Activated T-cell treated with anti-CD3 and anti-CD28 coated beads for 1 hour (primary cell): ENCODE measurements at regions not wholly inside any gene's neighbourhood (a gene's known extent, or its start where the extent isn't known, plus 50 kb on each side); places are given as distances from the start of the nearest gene placed in this dataset.

Source experiments
- DNase-seq: peaks from one replicate; pipeline ENCODE4 v3.0.0-alpha.2; 2020; ENCODE audit warnings: low read depth

DNA sequence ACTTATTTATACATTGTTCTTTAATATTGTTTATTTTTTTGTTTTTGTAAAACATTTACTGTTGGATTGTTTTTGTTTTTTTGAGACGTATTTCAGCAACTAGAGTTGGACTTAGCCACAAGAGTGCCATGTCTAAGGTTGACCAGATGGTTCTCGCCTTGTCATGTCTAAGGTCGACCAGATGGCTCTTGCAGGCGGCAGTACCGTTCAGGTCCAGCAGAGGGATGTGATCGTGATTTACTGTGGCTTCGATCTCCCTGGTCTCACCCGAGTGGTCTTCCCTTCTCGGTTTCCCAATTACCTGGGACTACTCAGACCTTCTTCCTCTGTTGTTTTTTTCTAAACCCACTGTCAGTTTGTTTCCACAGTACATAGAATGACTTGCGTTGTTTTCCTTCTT, 1438.6 kb downstream of the UQCRFS1 start:
- DNase-seq: no peak

DNA sequence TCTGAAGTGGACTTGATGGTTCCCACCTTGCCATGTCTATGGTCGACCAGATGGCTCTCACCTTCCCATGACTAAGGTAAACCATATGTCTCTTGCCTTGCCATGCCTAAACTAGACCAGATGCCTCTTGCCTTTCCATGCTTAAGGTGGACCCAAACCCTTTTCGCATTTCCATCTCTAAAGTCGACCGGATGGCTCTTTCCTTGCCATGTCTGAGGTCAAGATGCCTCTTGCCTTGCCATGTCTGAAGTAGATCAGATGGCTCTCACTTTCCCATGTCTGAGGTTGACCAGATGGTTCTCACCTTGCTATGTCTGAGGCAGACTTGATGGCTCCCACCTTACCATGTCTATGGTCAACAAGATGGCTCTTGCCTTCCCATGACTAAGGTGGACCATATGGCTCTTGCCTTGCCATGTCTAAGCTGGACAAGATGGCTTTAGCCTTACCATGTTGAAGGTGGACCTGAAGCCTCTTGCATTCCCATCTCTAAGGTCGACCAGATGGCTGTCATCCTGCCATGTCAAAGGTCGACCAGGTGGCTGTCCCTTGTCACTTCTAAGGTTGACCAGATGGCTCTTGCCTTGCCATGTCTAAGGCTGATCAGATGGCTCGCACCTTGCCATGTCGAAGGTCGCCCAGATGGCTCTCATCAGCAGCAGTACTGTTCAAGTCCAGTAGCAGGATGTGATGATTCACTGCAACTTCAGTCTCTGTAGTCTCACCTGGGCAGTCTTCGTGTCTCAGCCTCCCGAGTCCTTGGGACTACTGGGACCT, 1439.4 kb downstream of the UQCRFS1 start:
- DNase-seq: no peak

DNA sequence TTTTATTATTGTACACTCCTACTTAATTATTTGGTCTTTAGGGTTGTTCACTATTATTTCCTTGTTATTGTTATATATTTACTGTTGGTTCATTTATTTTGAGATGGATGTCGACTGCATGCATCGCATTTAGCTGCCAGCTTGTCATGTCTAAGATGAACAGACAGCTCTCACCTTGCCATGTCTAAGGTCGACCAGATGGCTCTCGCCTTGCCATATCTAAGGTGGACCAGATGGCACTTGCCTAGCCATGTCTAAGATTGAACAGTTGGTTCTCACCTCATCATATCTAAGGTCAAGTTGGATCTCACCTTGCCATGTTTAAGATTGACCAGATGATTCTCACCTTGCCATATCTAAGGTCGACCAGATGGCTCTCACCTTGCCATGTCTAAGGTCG, 1440.9 kb downstream of the UQCRFS1 start:
- no peak for DNase-seq

DNA sequence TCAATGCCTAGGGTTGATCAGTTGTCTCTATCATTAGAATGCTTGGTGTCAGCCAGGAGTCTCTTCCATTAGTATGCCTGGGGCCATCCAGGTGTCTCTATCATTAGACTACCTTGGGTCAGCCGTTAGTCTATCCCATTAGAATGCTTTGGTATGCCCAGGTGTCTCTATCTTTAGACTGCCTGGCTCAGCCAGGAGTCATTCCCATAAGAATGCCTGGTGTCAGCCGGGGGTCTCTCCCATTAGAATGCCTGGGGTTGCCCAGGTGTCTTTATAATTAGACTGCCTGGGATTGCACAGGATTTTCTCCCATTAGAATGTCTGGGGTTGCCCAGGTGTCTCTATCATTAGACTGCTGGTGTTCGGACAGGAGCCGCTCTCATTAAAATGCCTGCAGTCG, 1442.9 kb downstream of the UQCRFS1 start:
- DNase-seq: no peak

DNA sequence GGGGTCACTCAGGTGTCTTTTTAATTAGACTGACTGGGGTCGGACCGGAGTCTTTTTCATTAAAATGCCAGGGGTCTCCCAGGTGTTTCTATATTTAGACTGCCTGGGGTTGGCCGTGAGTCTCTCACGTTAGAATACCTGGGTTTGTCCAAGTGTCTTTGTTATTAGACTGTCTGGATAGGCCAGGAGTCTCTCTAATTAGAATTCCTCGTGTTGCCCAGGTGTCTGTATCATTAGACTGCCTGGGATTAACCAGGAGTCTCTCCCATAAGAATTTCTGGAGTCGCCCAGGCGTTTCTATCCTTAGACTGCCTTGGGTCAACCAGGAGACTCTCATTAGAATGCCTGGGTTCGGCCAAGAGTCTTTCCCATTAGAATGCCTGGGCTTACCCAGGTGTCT, 1445.7 kb downstream of the UQCRFS1 start:
- no peak for DNase-seq

DNA sequence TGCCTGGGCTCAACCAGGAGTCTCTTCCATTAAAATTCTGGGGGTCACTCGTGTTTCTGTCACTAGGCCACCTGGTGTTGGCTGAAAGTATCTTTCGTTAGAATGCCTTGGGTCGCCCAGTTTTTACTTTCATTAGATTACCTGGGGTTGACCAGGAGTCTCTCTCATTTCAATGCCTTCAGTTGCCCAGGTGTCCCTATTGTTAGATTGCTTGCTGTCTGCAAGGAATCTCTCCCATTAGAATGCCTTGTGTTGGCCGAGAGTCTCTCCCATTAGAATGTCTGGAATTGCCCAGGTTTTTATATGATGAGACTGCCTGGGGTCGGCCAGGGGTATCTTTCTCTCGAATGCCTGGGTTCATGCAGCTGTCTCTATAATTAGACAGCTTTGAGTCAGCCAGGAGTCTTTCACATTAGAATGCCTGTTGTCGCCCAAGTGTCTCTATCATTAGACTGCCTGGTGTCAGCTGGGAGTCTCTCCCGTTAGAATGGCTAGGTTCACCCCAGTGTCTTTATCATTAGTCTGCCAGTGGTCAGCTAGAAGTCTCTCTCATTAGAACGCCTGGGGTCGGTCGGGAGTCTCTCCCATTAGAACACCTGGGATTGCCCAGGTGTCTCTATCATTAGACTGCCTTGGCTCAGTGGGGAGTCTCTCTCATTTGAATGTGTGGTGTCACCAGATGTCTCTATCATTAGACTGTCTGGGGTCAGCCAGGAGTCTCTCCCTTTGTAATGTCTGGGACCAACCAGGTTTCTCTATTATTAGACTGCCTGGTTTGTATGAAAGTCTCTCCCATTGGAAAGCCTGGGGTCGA, 1446.8 kb downstream of the UQCRFS1 start:
- DNase-seq: no peak

DNA sequence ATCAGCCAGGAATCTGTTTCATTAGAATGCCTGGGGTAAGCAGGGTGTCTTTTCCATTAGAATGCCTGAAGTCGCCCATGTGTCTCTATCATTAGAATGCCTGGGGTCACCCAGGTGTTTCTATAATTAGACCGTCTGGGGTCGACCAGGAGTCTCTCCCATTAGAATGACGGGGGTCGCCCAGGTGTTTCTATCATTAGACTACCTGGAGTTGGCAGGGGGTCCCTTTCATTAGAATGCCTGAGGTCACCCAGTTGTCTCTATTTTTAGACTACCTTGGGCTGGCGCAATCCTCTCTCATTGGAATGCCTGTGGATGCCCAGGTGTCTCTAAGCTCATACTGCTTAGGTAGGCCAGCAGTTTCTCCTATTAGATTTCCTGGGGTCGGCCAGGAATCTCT, 1447.6 kb downstream of the UQCRFS1 start:
- no peak for DNase-seq

DNA sequence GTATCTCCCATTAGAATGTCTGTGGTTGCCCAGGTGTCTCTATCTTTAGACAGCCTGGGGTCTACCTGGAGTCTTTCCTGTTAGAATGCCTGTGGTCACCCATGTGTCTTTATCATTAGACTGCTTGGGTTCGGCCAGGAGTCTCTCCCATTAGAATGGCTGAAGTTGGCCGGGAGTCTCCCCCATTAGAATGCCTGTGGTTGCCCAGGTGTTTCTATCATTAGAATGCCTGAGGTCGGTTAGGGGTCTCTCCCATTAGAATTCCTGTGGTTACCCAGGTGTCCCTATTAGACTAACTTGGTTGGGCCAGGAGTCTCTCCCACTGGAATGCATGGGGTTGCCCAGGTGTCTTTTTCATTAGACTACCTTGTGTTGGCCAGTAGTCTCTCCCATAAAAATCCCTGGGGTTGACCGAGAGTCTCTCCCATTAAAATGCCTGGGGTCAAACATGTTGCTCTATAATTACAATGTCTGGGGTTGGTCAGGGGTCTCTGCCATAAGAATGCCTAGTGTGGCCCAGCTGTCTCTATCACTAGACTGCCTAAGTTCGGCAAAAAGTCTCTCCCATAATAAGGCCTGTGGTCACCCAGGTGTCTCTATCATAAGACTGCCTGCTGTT, 1448.7 kb downstream of the UQCRFS1 start:
- no peak for DNase-seq

DNA sequence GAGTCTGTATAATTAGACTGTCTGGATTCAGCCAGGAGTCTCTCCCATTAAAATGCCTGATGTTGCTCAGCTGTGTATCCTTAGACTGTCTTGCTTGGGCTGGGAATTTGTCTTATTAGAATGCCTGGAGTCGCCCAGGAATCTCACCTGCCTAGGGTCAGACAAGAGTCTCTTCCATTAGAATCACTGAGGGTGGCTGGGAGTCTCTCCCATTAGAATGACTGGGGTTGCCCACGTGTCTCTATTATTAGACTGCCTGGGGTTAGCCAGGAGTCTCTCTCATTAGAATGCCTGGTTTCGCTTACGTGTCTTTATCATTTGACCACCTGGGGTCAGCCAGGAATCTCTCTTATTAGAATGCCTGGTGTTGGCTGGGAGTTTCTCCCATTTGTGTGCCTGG, 1450.0 kb downstream of the UQCRFS1 start:
- no peak for DNase-seq

DNA sequence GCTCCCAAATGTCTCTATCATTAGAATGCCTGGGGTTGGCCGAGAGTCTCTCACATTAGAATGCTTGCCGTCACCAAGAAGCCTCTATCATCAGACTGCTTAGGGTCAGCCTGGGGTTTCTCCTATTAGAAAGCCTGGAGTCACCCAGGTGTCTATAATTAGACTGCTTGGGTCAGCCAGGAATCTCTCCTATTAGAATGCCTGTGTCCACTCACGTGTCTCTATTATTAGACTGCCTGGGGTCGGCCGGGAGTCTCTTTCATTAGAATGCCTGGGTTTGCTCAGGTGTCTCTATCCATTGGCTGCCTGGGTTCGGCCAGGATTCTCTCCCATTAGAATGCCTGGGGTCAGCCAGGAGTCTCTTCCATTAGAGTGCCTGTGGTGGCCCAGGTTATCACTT, 1453.1 kb downstream of the UQCRFS1 start:
- DNase-seq: no peak

DNA sequence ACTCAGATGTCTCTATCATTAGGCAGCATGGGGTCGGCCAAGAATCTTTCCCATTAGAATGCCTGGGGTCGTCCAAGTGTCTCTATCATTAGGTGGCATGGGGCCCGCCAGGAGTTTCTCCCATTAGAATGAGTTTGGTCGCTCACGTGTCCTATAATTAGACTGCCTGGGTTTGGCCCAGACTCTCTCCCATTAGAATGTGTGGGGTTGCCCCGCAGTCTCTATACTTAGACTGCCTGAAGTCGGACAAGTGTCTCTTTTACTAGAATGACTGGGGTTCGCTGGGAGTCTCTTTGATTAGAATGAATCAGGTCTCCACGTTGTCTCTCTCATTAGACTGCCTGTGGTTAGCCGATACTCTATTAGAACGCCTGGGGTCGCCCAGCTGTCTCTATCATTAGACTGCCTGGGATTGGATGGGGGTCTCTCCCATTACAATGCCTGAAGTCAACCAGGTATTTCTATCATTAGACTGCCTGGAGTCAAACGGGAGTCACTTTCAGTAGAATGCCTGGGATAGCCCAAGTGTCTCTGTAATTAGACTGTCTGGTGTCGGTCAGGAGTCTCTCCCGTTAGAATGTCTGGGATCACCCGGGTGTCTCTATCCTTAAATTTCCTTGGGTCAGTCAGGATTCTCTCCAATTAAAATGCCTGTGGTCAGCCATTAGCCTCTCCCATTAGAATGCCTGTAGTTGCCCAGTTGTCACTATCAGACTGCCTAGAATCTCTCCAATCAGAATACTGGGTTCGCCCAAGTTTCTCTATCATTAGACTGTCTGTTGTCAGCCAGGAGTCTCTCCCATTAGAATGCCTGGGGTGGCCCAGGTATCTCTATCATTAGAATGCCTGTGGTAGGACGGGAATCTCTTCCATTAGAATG, 1454.1 kb downstream of the UQCRFS1 start:
- no peak for DNase-seq

DNA sequence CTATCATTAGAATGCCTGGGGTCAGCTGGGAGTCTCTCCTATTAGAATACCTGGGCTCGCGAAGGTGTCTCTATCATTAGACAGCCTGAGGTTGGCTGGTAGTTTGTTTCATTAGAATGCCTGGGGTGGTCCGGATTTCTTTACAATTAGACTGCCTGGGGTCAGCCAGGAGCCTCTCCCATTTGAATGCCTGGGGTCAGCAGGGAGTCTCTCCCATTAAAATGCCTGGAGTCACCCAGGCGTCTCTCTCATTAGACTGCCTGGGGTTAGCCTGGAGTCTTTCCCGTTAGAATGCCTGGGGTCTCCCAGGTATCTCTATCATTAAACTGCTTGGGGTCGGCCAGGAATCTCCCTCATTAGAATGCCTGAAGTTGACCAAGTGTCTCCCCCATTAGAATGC, 1458.3 kb downstream of the UQCRFS1 start:
- DNase-seq: no peak

DNA sequence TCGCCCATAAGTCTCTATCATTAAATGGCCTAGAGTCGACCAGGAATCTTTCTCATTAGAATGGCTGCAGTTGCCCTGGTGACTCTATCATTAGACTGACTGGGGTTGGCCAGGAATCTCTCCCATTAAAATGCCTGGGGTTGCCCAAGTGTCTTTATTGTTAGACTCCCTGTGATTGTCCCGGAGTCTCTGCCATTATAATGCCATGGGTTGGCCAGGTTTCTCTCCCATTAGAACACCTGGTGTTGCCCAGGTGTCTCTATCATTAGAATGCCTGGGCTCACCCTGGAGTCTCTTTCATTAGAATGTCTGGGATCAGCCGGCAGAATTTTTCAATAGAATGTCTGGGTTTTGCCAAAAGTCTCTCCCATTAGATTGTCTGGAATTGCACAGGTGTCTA, 1459.3 kb downstream of the UQCRFS1 start:
- DNase-seq: no peak

DNA sequence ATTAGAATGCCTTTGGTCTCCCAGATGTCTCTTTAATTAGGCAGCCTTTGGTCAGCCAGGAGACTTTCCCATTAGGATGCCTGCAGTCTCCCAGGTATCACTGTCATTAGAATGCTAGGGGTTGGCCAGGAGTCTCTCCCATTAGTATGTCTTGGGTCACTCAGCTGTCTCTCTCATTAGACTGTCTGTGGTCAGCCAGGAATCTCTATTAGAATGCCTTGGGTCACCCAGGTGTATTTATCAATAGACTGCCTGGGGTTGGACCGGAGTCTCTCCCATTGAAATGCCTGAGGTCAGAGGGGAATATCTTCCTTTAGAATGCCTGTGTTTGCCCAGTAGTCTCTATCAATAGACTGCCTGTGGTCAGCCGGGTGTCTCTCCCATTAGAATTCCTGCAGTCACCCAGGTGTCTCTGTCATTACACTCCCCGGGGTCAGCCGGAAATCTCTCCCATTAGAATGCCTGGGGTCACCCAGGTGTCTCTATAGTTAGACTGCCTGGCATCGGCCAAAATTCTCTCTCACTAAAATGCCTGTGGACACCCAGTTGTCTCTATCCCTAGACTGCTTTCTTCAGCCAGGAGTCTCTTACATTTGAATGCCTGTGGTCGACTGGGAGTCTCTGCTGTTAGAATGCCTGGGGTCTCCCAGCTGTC, 1460.3 kb downstream of the UQCRFS1 start:
- DNase-seq: no peak

DNA sequence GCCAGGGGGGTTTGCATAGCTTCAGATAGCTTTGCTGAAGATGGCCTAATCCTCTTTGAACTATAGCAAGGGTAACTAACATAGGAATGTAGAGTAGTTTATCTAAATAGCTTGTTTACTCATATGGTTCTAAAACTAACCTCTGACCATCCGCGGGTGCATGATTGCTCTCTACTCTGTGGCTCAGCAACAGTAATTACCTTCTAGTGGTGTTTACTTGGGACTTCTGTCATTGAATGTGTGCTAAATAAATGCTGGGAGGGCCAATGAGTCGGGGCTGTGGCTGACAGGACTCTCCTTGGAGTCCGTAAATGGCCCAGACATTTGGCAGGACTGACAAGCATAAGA, 1461.9 kb downstream of the UQCRFS1 start:
- DNase-seq: no peak

DNA sequence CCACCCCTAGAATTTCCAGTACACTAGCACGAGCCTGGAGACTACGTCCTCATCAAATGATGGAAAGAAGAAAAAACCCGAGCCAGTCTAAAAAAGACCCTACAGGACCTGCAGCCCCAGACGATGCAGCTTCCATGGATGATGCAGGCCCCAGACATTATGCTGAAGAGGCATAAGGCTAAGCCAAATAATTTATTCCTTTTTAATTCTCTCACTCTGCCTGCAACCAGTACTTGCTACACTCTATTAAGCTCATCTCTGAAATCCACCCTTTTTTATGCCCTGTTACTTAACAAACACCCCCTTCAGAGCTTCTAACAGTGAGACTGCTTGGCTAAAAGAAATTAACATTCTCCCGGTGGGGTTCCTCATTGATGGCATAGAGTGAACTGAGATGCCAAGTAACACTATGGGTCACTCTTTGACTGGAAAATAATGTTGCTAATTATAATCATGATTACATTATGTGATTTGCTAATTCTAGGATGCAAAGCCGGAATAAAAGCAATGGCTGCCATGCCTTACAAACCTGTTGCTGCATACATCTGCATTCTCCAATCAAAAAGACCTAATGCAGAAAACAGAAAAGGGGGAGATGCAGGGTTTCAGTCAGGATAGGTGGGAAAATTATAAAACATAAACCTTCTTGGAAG, 1462.4 kb downstream of the UQCRFS1 start:
- no peak for DNase-seq

DNA sequence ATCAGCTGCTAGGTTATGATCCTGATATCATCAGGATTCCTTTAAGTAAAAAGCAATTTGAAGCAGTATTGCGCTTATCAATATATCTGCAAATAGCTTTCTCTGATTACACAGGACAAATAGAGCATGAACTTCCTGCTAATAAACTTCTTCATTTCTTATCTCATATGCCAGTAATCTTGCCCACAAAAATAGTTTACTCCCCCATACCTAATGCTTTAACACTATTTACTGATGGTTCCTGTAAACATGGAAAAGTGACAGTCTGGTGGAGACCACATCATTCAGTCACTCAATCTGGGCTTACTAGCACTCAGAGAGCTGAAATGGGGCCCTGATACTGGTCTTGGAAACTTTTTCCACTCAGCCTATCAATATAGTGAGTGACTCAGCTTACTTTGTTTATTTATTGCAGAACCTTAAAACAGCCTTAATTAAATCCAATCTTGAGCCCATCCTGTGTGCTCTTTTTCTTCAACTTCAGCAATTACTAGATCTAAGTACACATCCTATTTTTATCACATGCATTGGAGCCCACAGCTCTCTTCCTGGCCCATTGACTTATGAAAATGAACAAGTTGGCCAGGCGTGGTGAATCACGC, 1464.3 kb downstream of the UQCRFS1 start:
- DNase-seq: no peak

DNA sequence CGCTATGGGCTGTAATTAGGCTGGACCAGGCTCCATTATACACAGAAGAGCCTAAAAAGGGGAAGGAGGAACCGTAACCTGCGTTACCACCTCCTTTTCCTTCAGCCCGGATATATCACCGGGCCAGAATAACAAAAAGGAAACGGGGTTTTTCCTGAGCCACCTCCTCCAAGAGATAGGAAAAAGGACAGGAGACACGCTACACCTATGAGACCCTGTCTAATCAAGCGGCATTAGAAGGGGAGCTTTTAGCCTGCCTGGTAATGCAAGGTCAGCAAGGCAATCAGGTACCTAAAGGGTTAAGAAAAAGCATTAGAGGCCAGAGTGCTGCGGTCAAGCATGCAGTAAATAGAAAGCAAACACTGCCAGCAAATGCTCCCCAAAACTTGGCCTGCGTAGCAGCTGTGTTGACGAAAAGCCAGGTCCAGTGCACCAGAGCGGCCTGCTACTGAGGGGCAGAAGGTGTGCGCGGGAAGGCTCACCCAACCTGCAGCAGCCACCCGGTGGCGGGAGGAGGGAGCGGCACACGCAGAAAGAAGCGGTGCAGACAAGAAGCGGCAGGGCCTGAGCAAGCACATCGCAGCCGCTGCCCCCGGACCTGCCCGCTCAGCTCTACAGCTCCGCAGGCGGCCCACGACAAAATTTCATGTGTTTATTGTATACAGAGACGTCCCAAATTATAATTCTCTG, 1466.1 kb downstream of the UQCRFS1 start:
- DNase-seq: no peak

DNA sequence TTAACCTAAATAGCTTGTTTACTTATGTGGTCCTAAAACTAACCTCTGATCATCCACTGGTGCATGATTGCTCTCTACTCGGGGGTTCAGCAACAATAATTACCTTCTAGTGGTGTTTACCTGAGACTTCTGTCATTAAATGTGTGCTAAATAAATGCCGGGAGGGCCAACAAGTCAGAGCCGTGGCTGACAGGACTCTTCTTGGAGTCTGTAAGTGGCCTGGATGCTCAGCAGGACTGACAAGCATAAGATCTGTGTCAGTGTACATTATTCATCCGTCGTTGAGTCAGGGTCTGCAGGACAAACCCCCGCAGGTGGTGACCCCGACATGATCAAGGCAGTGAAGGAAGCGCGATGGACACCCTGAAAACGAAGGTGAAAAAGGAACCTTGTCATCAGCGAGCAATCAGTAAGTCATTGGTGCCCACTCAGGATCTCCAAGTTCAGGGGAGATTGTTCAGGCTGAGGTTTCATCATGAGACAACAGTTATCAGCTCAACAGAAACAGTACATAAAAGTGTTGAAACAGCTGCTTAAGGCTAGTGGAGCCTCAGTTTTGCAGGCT, 1466.9 kb downstream of the UQCRFS1 start:
- DNase-seq: no peak
